ENCODE measurements at regions not wholly inside any gene's neighbourhood (a gene's known extent, or its start where the extent isn't known, plus 50 kb on each side); places are given as distances from the start of the nearest gene placed in this dataset.

GRCh38 chr4:26050671-26051070, 136.7 kb downstream of the SMIM20 start:
- TF ChIP-seq CTCF (IDR thresholded peaks at IDR 0.05): no peak
- TF ChIP-seq POLR2A (IDR thresholded peaks at IDR 0.05): no peak
- TF ChIP-seq POLR2AphosphoS5 (IDR thresholded peaks at IDR 0.05; ENCODE audit: insufficient read depth in 1 of 2, low read depth in 1 of 2): no peak

Data from vagina (tissue), 2 donors.